Stimulated activated CD8-positive, alpha-beta memory T cell treated with anti-CD3 and anti-CD28 coated beads, Interleukin-15, amount 100 ng/mL, for 4 hours (primary cell): ENCODE measurements at regions not wholly inside any gene's neighbourhood (a gene's known extent, or its start where the extent isn't known, plus 50 kb on each side); places are given as distances from the start of the nearest gene placed in this dataset.

Experiments
- DNase-seq, 2 donors: peaks; one replicate each; pipeline ENCODE4 v3.0.0-alpha.2; 2020; ENCODE audit warnings: low read depth in 2 of 2

- DNase-seq = no peak
Observed at GRCh38 chr13:70662231-70662940, 554.1 kb upstream of the KLHL1 start.

GRCh38 chr13:70644052-70644451 is 535.8 kb upstream of the KLHL1 start:
- DNase-seq = no peak

GRCh38 chr13:70634893-70635292 is 526.6 kb upstream of the KLHL1 start:
- DNase-seq = no peak

- DNase-seq = no peak
Observed at GRCh38 chr13:70630247-70630646, 522.0 kb upstream of the KLHL1 start.

GRCh38 chr13:70623239-70623638 is 515.0 kb upstream of the KLHL1 start:
- no peak for DNase-seq

GRCh38 chr13:70622796-70623195 is 514.5 kb upstream of the KLHL1 start:
- no peak for DNase-seq

- DNase-seq = no peak
Observed at GRCh38 chr13:70619936-70620335, 511.7 kb upstream of the KLHL1 start.

- DNase-seq = no peak
Observed at GRCh38 chr13:70616847-70617246, 508.6 kb upstream of the KLHL1 start.

- no peak for DNase-seq
Observed at GRCh38 chr13:70613295-70613694, 505.0 kb upstream of the KLHL1 start.

- DNase-seq = no peak
Observed at GRCh38 chr13:70612881-70613280, 504.6 kb upstream of the KLHL1 start.

GRCh38 chr13:70604448-70604847 is 496.2 kb upstream of the KLHL1 start:
- no peak for DNase-seq

- no peak for DNase-seq
Observed at GRCh38 chr13:70593716-70594115, 485.5 kb upstream of the KLHL1 start.

GRCh38 chr13:70585109-70585508 is 476.9 kb upstream of the KLHL1 start:
- DNase-seq = no peak

GRCh38 chr13:70580825-70581224 is 472.6 kb upstream of the KLHL1 start:
- DNase-seq = no peak

- DNase-seq = no peak
Observed at GRCh38 chr13:70579941-70580340, 471.7 kb upstream of the KLHL1 start.

GRCh38 chr13:70571221-70571620 is 463.0 kb upstream of the KLHL1 start:
- no peak for DNase-seq

GRCh38 chr13:70568571-70568970 is 460.3 kb upstream of the KLHL1 start:
- no peak for DNase-seq

- DNase-seq = no peak
Observed at GRCh38 chr13:70544706-70545105, 436.5 kb upstream of the KLHL1 start.

GRCh38 chr13:70541451-70541850 is 433.2 kb upstream of the KLHL1 start:
- no peak for DNase-seq

GRCh38 chr13:70534466-70534865 is 426.2 kb upstream of the KLHL1 start:
- DNase-seq = no peak

- no peak for DNase-seq
Observed at GRCh38 chr13:70529652-70530051, 421.4 kb upstream of the KLHL1 start.

- DNase-seq = no peak
Observed at GRCh38 chr13:70527599-70527998, 419.3 kb upstream of the KLHL1 start.

GRCh38 chr13:70523622-70524021 is 415.4 kb upstream of the KLHL1 start:
- DNase-seq = no peak
